PC-9 (cell line): ENCODE measurements at regions not wholly inside any gene's neighbourhood (a gene's known extent, or its start where the extent isn't known, plus 50 kb on each side); places are given as distances from the start of the nearest gene placed in this dataset.

ENCODE experiments used
- CTCF ChIP-seq: fragments of 200-600 bp; sonication (generic); conservative IDR thresholded peaks from 2 replicates; pipeline ENCODE4 v1.6.1; 2017; ENCODE audit warnings: mixed run types, antibody characterized with exemption, mild to moderate bottlenecking, moderate library complexity
- EZH2 ChIP-seq: fragments of 200-600 bp; sonication (generic); IDR thresholded peaks from 2 replicates; pipeline ENCODE4 v1.8.0; 2017; ENCODE audit warnings: antibody characterized with exemption, low read depth

DNA sequence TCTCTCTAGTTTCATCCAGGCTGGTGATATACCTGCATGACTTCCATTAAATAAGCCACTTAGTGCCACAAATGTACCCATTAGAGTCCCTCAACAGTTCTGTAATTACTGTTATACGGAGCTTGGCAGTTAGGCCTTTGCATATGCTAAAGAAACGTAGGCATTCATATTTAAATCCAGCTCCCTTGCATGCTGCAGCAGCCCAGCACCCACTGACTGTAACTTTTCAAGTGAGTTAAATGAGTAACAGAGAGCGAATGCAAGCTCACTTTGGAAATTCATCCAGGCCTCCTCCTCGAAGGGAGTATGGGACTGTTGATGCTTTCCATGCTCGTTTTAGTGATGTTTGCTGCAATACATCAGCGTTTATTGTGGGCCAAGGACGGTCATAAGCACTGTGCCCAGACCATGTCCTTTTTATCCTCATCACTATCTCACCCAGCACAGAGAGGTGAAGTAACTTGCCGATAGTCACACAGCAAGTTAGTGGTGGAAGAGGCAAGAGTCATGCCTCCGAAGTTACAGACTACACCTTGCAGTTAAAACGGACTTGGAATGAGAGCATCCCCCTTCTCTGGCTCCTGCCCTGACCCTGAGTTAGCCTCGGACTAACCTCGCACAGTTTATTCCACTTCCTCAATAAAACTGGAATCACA is 179.4 kb upstream of the PDE10A start:
- TF ChIP-seq CTCF (no peak), EZH2 (no peak)
